Gastrocnemius medialis (tissue), 4 donors: ENCODE measurements at regions not wholly inside any gene's neighbourhood (a gene's known extent, or its start where the extent isn't known, plus 50 kb on each side); places are given as distances from the start of the nearest gene placed in this dataset.

Experiments
- ATAC-seq, 2 donors: fragments of 150-250 bp; one replicate each; pipeline ENCODE4 v1.9.1; 2016
- DNase-seq, 2 donors: peaks; one replicate each; pipeline ENCODE4 v3.0.0-alpha.2; 2019
- H3K27ac ChIP-seq, 4 donors: fragments of 200-600 bp; sonication (generic); 1 replicate in 1 of 4; 2 replicates in 3 of 4; pipeline ENCODE4 v1.5.1; 2016 to 2018; ENCODE audit warnings: mild to moderate bottlenecking in 2 of 4, moderate library complexity in 1 of 4
- H3K27me3 ChIP-seq, 3 donors: fragments of 200-600 bp; sonication (generic) in 2 of 3; 1 replicate in 1 of 3; 2 replicates in 2 of 3; pipeline versions ENCODE4 v1.5.1 to v1.6.0; 2016 to 2019; ENCODE audit warnings: mild to moderate bottlenecking in 1 of 3, moderate library complexity in 1 of 3
- H3K36me3 ChIP-seq, 2 donors: fragments of 200-600 bp; sonication (generic) in 1 of 2; one replicate each; pipeline ENCODE4 v1.5.1; 2017 to 2018
- H3K4me1 ChIP-seq, 2 donors: fragments of 200-600 bp; sonication (generic) in 1 of 2; one replicate each; pipeline ENCODE4 v1.5.1; 2016 to 2017; ENCODE audit warnings: mild to moderate bottlenecking in 2 of 2
- H3K4me3 ChIP-seq, 4 donors: fragments of 200-600 bp; sonication (generic) in 3 of 4; 1 replicate in 1 of 4; 2 replicates in 3 of 4; pipeline ENCODE4 v1.5.1; 2016 to 2019; ENCODE audit warnings: mild to moderate bottlenecking in 2 of 4
- H3K9me3 ChIP-seq, 3 donors: fragments of 200-600 bp; sonication (generic) in 2 of 3; 1 replicate in 1 of 3; 2 replicates in 2 of 3; pipeline ENCODE4 v1.5.1; 2016 to 2019
- POLR2A ChIP-seq, 2 donors: fragments of 450-650 bp; IDR thresholded peaks; one replicate each; pipeline ENCODE4 v1.6.1; 2017; ENCODE audit warnings: antibody characterized with exemption in 2 of 2, mild to moderate bottlenecking in 2 of 2, moderate library complexity in 2 of 2
- in situ Hi-C, 4 donors: fragments of 200-750 bp; cut with MboI; loops; one replicate each; pipeline versions ENCODE4 v1.15.0 to v1.8.0; 2017; ENCODE audit warnings: low sequenced_read_pairs in 4 of 4
- intact Hi-C: fragments of 100-400 bp; cut with DNase I; formaldehyde crosslinking; loops from one replicate; pipeline ENCODE4 v1.15.1; 2023; ENCODE audit warnings: low total_unique reads
- TF ChIP-seq, protein P1 (sequence below), 5 experiments: fragments of 450-650 bp in 3 of 5; fragments of 200-600 bp in 2 of 5; sonication (generic) in 2 of 5; IDR thresholded peaks in 4 of 5; conservative IDR thresholded peaks in 1 of 5; 1 replicate in 4 of 5; 2 replicates in 1 of 5; pipeline ENCODE4 v1.5.1; 2016 to 2019; ENCODE audit warnings: antibody characterized with exemption in 5 of 5, mild to moderate bottlenecking in 3 of 5, moderate library complexity in 3 of 5

DNA sequence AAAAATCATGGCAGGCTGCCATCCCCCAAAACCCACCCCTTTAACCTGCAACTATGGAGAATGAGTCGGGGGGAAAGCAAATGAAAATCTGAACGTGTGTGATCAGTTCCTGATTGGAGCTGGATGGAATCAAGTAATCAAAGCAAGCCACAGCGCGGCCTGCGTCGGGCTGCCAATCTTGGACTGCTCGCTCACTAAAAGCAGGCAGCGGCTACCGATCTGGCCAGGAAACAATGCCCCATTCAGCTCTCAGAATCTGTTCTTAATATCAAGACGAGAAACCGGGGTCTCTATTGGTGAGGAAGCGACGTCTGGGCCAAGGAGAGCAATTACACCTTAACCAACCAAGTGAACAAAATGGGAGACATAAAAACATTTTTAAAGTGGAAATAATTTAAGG, 472.2 kb downstream of the SOX6 start:
- ATAC-seq, result no peak
- Histone ChIP-seq H3K4me3 (no peak overlapping the region), H3K27ac (peak overlapping the region in 3 of 4 donors; percentile 31 to 41 (median 41)), H3K27me3 (no peaks in the 10 kb centered on the region), H3K36me3 (no peaks in the 10 kb centered on the region), H3K9me3 (no peaks in the 10 kb centered on the region), H3K4me1 (peaks cover 0 to 5% of the 10 kb centered on the region in 2 donors)
- no peak for DNase-seq
- intact Hi-C loops, result no loop called here
- in situ Hi-C loops, result no loop called here
- TF ChIP-seq, protein P1, sequence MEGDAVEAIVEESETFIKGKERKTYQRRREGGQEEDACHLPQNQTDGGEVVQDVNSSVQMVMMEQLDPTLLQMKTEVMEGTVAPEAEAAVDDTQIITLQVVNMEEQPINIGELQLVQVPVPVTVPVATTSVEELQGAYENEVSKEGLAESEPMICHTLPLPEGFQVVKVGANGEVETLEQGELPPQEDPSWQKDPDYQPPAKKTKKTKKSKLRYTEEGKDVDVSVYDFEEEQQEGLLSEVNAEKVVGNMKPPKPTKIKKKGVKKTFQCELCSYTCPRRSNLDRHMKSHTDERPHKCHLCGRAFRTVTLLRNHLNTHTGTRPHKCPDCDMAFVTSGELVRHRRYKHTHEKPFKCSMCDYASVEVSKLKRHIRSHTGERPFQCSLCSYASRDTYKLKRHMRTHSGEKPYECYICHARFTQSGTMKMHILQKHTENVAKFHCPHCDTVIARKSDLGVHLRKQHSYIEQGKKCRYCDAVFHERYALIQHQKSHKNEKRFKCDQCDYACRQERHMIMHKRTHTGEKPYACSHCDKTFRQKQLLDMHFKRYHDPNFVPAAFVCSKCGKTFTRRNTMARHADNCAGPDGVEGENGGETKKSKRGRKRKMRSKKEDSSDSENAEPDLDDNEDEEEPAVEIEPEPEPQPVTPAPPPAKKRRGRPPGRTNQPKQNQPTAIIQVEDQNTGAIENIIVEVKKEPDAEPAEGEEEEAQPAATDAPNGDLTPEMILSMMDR (IDR thresholded peaks at IDR 0.05 in 4 of 5, conservative IDR thresholded peaks at IDR 0.05 in 1 of 5), result no peak
- TF ChIP-seq POLR2A (IDR thresholded peaks at IDR 0.05), result no peak

GRCh38 chr11:15884777-15885540, 471.4 kb downstream of the SOX6 start:
- no peak for DNase-seq
- H3K27me3 ChIP-seq, result no peaks in the 10 kb centered on the region
- no peak for ATAC-seq
- H3K4me3 ChIP-seq, result no peak overlapping the region
- H3K4me1 ChIP-seq, result peaks cover 0 to 5% of the 10 kb centered on the region in 2 donors
- intact Hi-C loops (no loop called here), in situ Hi-C loops (no loop called here)
- no peaks in the 10 kb centered on the region for H3K36me3 ChIP-seq
- TF ChIP-seq, protein P1 (IDR thresholded peaks at IDR 0.05 in 4 of 5, conservative IDR thresholded peaks at IDR 0.05 in 1 of 5), result no peak
- TF ChIP-seq POLR2A (IDR thresholded peaks at IDR 0.05), result no peak
- H3K9me3 ChIP-seq, result no peaks in the 10 kb centered on the region
- no peak overlapping the region for H3K27ac ChIP-seq

GRCh38 chr11:15885854-15886253, 470.5 kb downstream of the SOX6 start:
- Histone ChIP-seq H3K9me3 (no peaks in the 10 kb centered on the region), H3K4me1 (peaks cover 0 to 5% of the 10 kb centered on the region in 2 donors), H3K27me3 (no peaks in the 10 kb centered on the region), H3K4me3 (no peak overlapping the region), H3K36me3 (no peaks in the 10 kb centered on the region), H3K27ac (no peak overlapping the region)
- ATAC-seq (no peak), DNase-seq (no peak)
- TF ChIP-seq, protein P1 (IDR thresholded peaks at IDR 0.05 in 4 of 5, conservative IDR thresholded peaks at IDR 0.05 in 1 of 5), result no peak
- TF ChIP-seq POLR2A (IDR thresholded peaks at IDR 0.05), result no peak
- in situ Hi-C loops (no loop called here), intact Hi-C loops (no loop called here)

GRCh38 chr11:15886299-15886698, 470.0 kb downstream of the SOX6 start:
- DNase-seq, result no peak
- no peak for ATAC-seq
- TF ChIP-seq, protein P1 (IDR thresholded peaks at IDR 0.05 in 4 of 5, conservative IDR thresholded peaks at IDR 0.05 in 1 of 5), result no peak
- no peak for TF ChIP-seq POLR2A (IDR thresholded peaks at IDR 0.05)
- no peaks in the 10 kb centered on the region for H3K36me3 ChIP-seq
- H3K4me1 ChIP-seq, result peaks cover 0 to 5% of the 10 kb centered on the region in 2 donors
- no peaks in the 10 kb centered on the region for H3K27me3 ChIP-seq
- H3K9me3 ChIP-seq, result no peaks in the 10 kb centered on the region
- no peak overlapping the region for H3K27ac ChIP-seq
- no peak overlapping the region for H3K4me3 ChIP-seq
- intact Hi-C loops (no loop called here), in situ Hi-C loops (no loop called here)
